Fibroblast of skin of abdomen (primary cell): ENCODE measurements at regions not wholly inside any gene's neighbourhood (a gene's known extent, or its start where the extent isn't known, plus 50 kb on each side); places are given as distances from the start of the nearest gene placed in this dataset.

Source experiments
- DNase-seq: peaks from one replicate; pipeline ENCODE4 v3.0.0-alpha.2; 2013

DNA sequence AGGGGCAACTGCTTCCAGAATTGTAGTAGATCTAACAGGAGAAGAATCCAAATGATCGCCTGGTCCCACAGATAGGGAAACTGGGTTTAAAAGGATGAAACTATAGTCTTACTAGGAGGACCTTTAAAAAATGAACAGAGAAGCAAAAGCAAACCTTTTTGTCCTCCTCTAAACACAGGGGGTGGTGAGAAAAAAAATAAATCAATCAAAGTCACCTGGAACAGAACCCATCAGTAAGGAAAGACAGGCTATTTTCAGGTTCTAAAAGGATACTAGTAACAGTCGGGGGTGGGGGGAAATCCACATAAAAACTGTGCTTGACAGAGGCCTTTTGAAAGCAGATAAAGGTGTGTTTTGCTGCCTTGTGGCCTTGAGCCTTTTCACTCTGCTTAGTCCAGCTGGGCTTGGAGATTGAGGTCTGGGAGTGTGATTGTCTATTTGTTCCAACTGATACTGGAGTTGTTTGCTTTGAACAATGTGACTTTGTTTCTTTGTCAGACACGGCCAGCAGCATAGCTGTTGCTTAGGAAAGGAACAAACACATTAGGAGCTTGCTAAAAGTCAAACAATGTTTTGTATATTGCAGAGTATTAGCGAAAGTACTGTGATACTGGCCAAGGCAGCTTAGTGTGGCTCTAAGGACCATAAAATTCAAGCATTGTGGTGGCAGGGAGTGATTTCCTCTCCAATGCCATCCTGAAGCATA, 141.1 kb upstream of the IRF2BP2 start:
- DNase-seq: no peak

DNA sequence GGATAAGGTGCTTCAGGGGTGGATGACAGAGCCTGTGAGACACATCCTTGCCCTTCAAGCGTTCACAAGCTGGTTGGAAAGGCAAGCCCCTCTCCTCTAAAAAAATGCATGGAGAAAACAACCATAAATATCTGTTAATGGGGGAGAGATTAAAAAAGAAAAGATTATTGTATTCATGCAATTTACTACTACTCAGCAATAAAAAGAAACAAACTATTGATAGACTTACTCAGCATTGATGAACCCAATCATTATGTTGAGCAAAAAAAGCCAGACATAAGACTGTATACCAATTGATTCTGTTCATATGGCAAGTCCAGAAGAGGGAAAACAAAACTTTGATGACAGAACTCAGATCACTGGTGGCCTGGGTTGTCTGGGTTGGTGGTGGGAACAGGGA, 138.7 kb upstream of the IRF2BP2 start:
- no peak for DNase-seq

DNA sequence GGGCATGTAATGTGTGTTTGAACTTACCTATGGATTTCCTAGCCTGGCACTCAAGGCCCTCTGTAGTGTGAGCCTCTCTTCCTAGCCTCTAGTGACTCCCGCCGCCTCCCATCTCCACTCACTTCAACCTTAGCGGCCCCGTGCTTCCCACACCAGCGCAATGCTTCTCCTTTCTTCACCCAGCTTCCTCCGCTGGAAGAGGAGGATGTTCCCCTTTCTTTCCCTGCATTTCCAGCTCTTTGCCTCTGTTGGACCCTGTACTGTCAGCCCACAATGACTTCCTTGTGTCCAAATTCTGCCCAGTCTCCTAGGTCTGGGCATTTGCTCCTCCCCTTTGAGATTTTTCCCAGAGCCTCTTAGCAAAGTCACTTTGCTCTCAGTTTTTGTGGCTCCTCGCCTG, 138.1 kb upstream of the IRF2BP2 start:
- no peak for DNase-seq

DNA sequence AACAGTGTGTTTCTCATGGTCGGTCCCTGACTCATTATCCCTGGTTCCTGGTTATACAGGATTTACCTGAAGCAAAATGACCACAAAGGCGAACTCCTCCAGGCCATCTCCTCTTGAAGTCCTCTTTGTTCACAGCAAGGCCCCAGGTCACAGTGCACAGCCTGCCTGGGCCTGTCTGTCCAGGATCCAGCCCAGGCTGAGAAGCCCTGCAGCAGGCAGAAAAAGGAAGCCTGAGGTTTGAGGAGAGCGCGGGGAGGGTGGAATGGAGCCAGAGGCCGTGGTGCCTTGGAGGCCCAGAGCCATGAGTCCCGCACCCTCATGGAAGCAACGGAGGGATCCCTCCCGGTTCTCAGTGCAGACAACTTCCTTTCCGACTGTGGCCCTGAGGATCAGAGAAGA, 136.8 kb upstream of the IRF2BP2 start:
- DNase-seq: no peak

DNA sequence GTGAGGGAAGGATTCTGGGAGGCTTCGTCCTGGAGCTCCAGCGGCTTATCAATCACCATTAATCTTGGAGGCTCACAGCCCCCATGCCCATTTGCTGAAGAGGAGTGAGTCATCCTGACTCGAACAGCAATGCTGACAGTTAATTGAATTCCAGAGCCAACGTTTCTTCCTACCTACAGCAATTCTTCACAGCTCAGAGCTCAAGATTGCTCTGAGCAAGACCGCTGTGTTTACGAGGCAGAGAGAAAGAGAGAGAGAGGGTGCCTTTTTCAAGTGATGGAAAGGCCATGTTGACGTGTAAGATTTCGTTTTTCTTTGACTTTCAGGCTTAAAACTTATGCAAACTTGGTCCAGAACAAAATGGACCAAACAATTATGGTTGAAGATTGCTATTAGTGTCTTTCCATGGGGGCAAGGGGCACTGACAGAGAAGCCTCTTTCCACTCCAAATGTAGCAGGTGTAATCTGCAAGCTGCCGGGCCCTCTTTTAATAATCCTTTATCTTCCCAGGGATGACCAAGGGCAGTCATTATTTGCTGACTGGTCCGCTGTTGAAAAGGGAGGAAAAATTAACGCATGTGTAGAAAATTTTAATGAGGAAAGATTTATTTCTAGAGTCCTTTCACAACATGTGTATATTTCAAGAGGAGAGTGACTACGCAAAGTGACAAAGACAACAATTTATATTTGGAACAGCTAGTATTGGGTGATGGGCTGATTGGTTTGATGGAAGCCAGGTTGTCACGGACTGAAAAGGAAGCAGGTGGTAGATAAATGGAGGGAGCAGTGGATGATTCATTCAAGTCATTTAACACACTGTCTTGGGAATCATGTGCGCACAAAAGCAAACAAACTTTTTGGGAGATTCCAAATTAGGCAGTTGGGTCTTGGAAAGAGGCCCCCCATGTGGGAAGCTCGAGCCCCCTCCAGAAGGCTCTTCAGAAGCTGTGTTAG, 136.1 kb upstream of the IRF2BP2 start:
- DNase-seq: peak; percentile 79

DNA sequence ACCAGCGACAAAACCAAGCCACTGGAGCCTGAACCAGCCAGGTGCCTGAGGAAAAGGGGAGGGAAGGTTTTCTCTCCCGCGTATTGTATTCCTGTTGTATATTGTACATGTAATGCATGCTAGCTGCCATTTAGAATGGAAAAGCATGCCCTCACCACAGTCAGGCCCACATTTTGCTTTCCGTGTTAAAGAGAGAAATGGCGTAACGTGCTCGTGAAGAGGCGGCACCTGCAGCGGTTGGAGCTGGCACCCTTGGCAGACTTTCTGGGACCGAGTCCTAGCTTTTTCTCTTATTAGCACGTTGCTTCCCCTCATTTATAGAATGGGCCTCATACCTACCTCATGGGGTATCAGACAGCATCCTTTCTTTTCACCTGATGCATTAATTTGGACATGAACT, 135.3 kb upstream of the IRF2BP2 start:
- no peak for DNase-seq

DNA sequence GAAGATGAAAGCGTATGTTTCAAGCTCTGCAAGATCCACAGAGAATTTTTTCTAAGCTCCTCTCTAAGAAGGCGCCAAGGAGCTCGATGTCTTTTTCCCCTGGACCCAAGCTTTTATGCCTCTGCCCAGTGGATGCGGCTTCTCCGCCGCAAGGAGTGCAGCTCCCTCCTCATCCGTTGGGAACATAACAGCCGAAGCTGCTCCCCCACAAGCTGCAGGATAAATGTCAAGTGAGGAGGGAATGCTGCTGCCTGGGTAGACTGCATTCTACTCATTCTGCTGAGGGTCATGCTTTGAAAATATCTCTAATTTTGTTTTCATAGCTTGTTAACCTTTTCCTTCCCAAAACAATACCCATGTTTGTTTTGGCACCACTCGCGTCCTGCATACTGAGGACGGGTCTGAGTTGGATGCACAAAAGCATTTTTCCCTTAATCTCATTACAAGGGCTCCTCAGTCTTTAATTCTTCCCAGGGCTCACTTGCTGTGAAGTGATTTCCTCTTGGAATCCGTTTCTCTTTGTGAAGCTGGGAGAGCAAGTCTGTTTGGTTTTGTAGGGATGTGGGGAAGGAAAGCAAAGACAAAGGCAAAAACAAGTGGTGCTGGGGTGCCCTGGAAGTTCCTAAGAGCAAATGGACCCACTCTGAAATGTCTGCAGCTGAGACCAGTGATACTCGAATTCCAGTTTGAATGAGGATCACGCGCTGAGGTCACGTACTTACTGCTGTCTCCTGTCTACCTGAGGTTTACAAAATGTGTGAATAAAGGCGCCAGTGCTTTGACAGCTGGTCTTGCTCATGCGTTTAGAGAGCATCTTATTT, 134.0 kb upstream of the IRF2BP2 start:
- peak; percentile 54 for DNase-seq

DNA sequence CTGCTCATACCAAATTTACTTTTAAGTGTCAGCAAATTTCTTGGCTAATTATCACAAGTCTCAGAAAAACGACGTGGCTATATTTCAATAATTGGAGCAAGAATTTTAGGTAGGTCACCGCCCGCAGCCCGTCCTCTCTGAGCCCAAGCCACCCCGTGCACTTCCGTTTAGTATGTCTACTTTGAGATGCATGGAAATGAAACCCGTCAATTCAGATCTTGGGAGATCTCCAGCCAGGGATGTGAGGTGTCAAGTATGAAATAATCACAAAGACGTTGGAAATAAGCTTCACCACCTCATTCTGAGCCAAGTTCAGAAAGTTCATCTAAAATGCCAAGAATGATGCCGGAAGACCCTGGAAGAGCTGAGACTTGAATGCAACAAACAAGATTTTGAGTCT, 132.6 kb upstream of the IRF2BP2 start:
- no peak for DNase-seq

DNA sequence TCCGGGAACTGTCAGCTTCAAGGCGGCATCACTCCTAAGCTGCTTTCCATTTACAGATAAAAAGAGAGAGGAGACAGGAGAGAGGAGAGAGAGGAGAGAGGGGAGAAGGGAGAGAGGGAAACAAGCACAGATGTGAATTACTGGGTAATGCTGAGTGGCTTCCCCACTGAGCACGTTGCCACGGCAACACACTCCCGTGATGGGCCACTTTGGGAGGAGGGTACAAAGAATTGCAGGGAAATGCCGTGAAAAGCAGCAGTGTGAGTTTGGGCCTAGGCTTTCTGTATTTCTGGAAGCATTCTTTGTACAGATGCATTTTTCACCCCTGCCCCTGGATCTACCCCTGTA, 128.0 kb upstream of the IRF2BP2 start:
- DNase-seq: no peak

DNA sequence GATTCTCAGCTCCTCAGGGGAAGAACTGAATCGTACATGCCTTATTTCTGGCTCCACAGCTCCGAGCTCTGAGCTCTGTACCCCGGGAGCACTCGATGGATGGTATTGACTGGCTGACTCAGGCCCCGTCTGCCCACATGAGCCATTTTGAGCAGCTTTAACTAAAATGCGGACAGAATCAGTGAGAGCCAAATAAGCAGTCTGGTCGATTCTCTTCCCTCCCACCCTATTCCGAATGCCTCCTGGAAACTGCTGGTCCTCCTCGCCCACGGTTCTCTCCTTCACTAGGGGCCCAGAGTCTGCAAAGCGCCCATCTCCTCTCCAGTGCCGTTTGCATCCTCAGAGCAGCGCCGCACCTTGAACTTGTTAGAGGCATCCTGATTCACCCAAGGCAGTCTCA, 125.9 kb upstream of the IRF2BP2 start:
- no peak for DNase-seq

DNA sequence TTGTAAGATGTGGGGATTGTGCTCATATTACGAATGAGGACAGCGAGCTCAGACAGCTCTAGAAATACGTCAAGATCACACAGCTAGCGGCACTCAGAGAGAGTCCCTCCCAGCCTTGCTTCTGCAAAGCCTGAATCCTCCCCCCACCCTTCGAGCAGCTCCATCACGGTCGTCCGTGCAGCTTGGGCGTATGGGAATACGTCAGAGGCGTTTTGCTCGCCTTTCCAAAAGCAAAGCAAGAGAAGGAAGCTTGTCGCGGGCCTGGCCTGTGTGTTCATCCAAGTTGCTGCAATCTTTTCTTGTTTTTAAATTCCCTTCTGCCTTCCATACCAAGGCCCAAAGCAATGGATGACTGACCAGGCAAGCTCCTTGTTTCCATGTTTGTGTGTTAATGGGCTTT, 125.5 kb upstream of the IRF2BP2 start:
- no peak for DNase-seq

DNA sequence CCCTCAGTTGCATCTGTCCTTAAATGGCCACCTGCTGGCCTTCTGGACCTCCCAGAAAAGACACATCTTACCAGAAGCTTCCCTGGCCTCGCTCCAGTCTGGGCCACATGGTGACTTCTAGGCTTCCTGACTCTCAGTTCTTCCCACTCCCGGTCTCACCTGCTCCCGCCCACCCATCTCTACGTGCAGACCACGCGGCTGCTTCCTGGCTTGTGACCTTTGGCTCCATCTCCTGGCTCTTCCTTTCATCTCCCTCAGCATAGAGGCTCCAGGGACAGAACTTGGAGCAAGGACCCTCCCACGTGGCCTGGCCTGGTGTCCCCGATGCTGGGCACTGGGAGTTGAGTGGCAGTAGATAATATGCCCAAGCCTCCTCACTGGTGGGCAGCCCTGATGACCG, 124.9 kb upstream of the IRF2BP2 start:
- no peak for DNase-seq

DNA sequence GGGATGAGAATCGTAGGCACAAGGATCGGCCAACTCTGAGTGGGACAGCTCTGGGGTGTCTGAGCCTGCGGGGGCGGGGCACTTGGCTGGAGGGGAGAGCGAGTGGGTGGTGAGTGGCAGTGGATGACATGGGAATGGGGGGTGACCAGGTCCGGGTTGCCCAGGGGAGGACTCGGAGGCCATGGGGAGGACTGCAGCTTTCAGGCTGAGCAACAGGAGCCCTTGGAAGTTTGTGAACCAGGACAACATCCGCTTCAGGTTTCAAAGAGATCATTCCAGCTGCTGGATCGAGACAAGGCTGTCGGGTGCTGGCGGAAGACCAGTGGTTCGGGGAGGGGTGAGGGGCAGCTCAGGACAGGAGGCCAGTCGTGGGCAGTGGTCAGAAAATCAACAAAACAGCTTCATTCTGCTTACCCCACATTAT, 124.4 kb upstream of the IRF2BP2 start:
- no peak for DNase-seq

DNA sequence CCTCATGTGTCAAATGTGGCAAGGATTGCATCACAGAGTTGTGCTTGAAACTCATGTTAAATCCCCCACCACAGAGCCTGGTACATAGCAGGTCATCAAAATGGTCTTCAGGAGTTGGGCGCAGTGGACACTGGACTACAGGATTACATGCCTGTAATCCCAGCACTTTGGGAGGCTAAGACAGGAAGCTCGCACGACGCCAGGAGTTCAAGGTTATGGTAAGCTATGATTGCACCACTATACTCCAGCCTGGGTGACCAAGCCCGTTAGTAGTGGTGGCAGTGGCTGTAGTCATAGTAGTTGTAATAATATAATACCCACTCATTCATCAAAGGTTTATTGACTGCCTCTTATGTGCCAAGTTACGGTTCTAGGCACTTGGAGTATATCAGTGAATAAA, 123.4 kb upstream of the IRF2BP2 start:
- no peak for DNase-seq

DNA sequence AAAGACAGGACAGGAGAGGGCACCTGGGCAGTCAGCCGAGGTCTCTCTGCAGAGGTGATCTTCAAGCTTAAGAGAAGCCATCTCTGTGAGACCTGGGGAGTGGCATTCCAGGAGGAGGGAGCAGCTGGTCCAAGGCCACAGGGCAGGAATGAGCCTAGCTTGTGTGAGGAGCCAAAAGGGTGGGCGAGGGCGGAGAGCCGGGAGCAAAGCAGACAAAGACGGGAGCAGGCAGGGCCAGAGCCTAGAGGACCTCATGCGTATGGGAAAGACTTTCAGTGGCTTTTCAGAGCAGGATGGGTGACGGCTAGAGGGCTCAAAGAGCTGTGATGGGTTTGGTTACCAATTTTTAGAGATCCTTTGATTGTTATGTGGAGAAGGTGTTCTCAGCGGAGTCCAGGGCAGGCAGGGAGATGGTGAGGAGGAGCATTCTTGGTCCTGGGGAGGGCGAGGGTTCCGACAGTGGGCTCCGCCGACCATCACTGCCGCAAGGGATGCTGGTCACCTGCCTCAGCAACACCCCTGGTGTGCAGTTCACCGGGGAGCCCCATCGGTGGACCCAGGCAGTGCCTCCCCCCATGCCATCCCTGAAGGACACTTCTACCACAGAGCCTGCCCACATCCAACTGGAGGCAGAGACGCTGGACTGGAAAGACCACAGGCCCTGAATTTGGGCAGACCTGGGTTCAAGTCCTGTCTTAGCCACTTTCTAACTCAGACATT, 122.9 kb upstream of the IRF2BP2 start:
- DNase-seq: no peak

DNA sequence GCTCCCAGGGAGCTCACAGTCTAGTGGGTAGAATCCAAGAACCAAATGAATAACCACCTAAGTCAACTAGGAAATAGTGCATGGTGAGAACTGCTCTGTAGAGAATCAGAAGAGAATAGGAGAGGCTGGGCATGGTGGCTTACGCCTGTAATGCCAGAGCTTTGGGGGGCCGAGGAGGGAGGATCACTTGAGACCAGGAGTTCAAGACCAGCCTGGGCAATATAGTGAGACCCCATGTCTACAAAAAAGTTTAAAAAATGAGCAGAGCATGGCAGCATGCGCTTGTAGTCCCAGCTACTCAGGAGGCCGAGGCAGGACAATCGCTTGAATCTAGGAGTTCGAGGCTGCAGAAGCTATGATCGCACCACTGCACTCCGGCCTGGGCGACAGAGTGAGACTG, 122.3 kb upstream of the IRF2BP2 start:
- no peak for DNase-seq

DNA sequence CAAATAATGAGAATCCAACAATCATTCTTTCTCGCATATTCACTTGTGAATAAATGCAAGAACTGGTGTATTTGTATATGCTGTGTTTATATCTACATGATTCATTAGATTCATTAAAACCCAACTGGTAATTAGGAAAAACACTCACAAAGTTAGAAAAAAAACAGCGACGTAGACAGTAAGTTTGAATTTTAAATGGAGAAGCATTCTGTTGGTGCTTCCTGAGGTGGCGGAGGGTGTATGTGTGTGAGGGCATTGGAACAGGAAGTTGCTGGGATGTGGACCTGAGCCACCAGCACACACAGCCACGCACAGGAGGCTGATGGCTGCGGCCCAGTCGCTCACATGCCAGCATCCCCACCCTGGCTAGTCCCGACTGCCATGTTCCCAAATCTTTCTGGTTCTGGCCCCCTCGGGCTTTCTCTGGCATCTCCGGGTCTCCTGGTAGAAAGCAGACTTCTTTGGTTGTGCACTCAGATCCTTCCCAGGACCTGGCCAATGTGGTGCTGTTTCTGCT, 121.6 kb upstream of the IRF2BP2 start:
- DNase-seq: no peak

DNA sequence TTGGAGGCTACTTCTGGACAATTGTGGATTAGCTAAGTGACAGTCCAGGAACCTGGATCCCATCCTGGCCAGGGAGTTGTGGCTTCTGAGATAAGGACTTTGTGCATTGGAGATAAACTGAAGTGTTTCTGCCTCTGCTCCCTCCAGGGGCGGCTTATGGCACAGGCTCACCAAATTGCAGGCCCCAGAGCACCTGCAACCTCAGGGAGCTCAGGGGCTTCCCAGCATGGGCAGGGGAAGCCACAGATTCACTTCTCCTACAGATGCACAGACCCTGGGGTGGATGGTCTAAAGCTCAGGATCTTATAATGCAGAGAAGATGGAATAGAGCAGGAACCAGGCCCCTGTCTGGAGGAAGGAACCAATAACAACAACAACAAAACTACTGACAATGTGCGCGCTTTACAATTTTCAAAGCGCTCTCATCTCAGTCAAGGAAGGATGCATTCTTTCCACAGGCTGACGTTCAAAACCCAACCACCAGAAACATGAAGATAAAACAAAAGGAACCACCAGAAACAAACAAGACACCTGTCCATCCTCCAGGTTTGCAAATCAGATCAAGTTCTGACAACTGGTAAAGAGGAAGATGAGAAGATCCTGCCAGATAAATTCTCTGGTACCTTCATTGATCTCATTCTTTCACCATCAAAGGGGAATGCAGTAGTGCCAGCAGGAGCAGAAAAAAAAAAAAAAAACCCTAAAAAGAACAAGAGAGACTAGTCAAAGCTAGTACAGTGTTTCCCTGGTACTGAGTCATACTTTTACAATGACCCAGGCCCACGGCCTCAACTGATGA, 121.0 kb upstream of the IRF2BP2 start:
- peak; percentile 82 for DNase-seq

DNA sequence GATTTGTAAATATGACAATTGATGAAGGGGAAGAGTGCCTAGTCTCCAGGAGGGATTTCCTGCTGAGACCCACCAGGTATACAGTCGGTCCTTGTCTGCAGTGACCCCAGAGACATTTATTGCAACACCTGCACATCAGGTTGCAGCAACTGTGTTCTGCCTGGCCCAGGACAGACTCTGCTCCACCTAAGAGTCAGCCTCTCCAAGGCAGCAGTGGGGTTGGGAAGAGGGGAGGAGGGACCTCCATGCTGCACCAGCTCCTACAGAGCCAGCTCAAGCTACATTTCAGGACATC, 120.4 kb upstream of the IRF2BP2 start:
- no peak for DNase-seq

DNA sequence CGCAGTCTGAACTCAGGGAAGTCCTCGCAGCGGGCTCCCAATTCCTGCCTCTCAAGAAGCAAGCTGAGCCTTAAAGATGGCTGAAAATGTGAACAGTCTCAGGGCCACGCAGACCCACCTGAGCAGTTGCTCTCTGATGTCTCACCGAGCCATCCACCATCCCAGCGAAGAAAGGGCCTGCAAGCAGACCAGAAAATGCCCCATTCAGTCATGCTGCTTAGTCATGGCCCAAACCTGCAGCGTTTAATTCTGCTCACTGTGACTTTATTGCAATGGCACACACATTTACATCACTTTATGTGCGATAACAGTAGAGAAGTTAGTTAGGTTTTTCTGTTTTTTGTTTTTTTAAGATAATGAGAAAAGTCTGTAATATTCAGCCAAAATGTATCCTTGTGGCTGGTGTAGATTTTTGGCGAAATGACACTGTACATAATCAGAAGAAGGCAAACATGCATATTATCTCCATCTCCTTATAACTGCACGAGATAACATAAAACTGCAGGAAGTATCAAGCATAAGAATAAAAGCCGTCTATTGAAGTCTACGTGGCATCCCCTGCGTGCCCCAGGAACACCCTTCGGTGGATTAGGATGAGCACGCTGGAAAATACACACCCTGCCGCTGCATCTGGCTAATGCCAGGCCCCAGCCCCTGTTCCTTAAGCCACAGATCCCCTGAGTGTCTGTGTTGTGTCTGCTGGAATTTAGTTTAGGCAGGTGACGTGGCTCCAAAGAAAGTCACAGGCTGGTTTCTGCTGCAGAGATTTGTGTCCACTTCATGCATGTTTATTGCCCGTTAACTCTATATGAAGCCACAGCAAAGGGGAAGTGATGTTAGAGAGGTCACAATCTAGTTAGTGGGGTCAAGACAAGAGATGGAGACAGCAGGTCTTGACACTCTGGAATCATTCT, 119.8 kb upstream of the IRF2BP2 start:
- peak; percentile 58 for DNase-seq

DNA sequence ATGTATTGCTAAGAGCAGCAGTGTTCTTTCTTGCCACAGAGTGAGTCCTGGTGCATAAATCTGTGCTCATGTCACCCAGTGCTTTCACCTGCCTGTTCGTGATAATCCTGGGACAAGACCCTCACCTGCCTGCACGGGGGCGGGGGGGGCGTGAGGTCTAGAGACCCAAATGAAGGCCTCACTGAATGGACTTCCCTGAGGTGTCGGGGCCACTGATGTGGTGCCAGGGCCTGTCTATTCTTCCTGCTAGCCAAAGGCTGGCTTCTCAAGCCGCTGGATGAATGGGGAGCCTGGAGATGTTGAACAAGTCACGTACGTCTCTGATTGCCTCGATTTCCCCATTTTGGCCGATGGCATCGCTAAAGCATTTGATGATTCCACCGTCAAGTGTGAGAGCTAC, 118.8 kb upstream of the IRF2BP2 start:
- no peak for DNase-seq
